ENCODE measurements at regions not wholly inside any gene's neighbourhood (a gene's known extent, or its start where the extent isn't known, plus 50 kb on each side); places are given as distances from the start of the nearest gene placed in this dataset.

- TF ChIP-seq ZNF408 (CRISPR knock-in tag; IDR thresholded peaks at IDR 0.05; ENCODE audit: low read depth) (no peak), ZEB2 (IDR thresholded peaks at IDR 0.05) (peak; percentile 70; the same call in 1 of the 2 replicates), NFIC (IDR thresholded peaks at IDR 0.05) (peak; percentile 90), MYC (IDR thresholded peaks at IDR 0.05; ENCODE audit: low read depth, low read length) (peak; percentile 50; the same call in 1 of the 2 replicates), MYC (CRISPR knock-in tag; IDR thresholded peaks at IDR 0.05; ENCODE audit: borderline replicate concordance, low read depth) (no peak), USF1 (CRISPR knock-in tag; IDR thresholded peaks at IDR 0.05) (no peak), MEF2D (tag; conservative IDR thresholded peaks at IDR 0.05; ENCODE audit: low read depth) (0 out of 2 replicates have a peak, but pooled peaks have one; percentile 42), SMARCE1 (IDR thresholded peaks at IDR 0.05) (peak; percentile 91), CXXC5 (CRISPR knock-in tag; IDR thresholded peaks at IDR 0.05) (peak; percentile 70), MAX (CRISPR knock-in tag; IDR thresholded peaks at IDR 0.05) (peak; percentile 86), MTA3 (IDR thresholded peaks at IDR 0.05; ENCODE audit: borderline replicate concordance) (peak; percentile 79), ZNF696 (CRISPR knock-in tag; conservative IDR thresholded peaks at IDR 0.05) (no peak)
- TF ChIP-seq, protein P1, sequence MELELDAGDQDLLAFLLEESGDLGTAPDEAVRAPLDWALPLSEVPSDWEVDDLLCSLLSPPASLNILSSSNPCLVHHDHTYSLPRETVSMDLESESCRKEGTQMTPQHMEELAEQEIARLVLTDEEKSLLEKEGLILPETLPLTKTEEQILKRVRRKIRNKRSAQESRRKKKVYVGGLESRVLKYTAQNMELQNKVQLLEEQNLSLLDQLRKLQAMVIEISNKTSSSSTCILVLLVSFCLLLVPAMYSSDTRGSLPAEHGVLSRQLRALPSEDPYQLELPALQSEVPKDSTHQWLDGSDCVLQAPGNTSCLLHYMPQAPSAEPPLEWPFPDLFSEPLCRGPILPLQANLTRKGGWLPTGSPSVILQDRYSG (tag; conservative IDR thresholded peaks at IDR 0.05; ENCODE audit: low read depth): peak; percentile 68
- TF ChIP-seq, protein P2, sequence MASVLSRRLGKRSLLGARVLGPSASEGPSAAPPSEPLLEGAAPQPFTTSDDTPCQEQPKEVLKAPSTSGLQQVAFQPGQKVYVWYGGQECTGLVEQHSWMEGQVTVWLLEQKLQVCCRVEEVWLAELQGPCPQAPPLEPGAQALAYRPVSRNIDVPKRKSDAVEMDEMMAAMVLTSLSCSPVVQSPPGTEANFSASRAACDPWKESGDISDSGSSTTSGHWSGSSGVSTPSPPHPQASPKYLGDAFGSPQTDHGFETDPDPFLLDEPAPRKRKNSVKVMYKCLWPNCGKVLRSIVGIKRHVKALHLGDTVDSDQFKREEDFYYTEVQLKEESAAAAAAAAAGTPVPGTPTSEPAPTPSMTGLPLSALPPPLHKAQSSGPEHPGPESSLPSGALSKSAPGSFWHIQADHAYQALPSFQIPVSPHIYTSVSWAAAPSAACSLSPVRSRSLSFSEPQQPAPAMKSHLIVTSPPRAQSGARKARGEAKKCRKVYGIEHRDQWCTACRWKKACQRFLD (CRISPR knock-in tag; IDR thresholded peaks at IDR 0.05): peak; percentile 78
- TF ChIP-seq, protein P3, sequence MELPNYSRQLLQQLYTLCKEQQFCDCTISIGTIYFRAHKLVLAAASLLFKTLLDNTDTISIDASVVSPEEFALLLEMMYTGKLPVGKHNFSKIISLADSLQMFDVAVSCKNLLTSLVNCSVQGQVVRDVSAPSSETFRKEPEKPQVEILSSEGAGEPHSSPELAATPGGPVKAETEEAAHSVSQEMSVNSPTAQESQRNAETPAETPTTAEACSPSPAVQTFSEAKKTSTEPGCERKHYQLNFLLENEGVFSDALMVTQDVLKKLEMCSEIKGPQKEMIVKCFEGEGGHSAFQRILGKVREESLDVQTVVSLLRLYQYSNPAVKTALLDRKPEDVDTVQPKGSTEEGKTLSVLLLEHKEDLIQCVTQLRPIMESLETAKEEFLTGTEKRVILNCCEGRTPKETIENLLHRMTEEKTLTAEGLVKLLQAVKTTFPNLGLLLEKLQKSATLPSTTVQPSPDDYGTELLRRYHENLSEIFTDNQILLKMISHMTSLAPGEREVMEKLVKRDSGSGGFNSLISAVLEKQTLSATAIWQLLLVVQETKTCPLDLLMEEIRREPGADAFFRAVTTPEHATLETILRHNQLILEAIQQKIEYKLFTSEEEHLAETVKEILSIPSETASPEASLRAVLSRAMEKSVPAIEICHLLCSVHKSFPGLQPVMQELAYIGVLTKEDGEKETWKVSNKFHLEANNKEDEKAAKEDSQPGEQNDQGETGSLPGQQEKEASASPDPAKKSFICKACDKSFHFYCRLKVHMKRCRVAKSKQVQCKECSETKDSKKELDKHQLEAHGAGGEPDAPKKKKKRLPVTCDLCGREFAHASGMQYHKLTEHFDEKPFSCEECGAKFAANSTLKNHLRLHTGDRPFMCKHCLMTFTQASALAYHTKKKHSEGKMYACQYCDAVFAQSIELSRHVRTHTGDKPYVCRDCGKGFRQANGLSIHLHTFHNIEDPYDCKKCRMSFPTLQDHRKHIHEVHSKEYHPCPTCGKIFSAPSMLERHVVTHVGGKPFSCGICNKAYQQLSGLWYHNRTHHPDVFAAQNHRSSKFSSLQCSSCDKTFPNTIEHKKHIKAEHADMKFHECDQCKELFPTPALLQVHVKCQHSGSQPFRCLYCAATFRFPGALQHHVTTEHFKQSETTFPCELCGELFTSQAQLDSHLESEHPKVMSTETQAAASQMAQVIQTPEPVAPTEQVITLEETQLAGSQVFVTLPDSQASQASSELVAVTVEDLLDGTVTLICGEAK (IDR thresholded peaks at IDR 0.05): no peak
- TF ChIP-seq, protein P3 (CRISPR knock-in tag; IDR thresholded peaks at IDR 0.05): no peak
Measured at GRCh38 chr5:68428231-68428811, 212.8 kb downstream of the PIK3R1 start (continued).

Data from K562 (cell line).